Cardiac muscle cell (in vitro differentiated cells and primary cell): ENCODE measurements at regions not wholly inside any gene's neighbourhood (a gene's known extent, or its start where the extent isn't known, plus 50 kb on each side); places are given as distances from the start of the nearest gene placed in this dataset.

Experiments
- DNase-seq, 2 donors: peaks; one replicate each; pipeline versions ENCODE4 v3.0.0 to v3.0.0-alpha.2; 2010 to 2017; ENCODE audit warnings: low read depth in 1 of 2, low spot score in 1 of 2
- H3K27ac ChIP-seq: fragments of 200-600 bp; sonication (generic); 2 replicates; pipeline ENCODE4 v1.5.1; 2016
- H3K27me3 ChIP-seq: fragments of 200-600 bp; sonication (generic); 2 replicates; pipeline ENCODE4 v1.6.0; 2016; ENCODE audit warnings: control low read depth
- H3K36me3 ChIP-seq: fragments of 200-600 bp; sonication (generic); 2 replicates; pipeline ENCODE4 v1.5.1; 2016; ENCODE audit warnings: control low read depth
- H3K4me1 ChIP-seq: fragments of 200-600 bp; sonication (generic); 2 replicates; pipeline ENCODE4 v1.8.1; 2017; ENCODE audit warnings: low read depth, mild to moderate bottlenecking, mixed run types
- H3K4me3 ChIP-seq: fragments of 200-600 bp; sonication (generic); 2 replicates; pipeline ENCODE4 v1.5.1; 2016; ENCODE audit warnings: mild to moderate bottlenecking
- H3K9me3 ChIP-seq: fragments of 200-600 bp; sonication (generic); 2 replicates; pipeline ENCODE4 v1.5.1; 2017; ENCODE audit warnings: low read depth, mild to moderate bottlenecking, control low read depth
- TF ChIP-seq, protein P1 (sequence below): IDR thresholded peaks from 2 replicates; pipeline ENCODE4 v1.5.1; 2012; ENCODE audit warnings: low read depth, mild to moderate bottlenecking, low read length

- no peak overlapping the region for H3K4me3 ChIP-seq
- no peak for DNase-seq
- H3K36me3 ChIP-seq: no peaks in the 10 kb centered on the region
- H3K4me1 ChIP-seq: no peaks in the 10 kb centered on the region
- no peak overlapping the region for H3K27ac ChIP-seq
- TF ChIP-seq, protein P1, sequence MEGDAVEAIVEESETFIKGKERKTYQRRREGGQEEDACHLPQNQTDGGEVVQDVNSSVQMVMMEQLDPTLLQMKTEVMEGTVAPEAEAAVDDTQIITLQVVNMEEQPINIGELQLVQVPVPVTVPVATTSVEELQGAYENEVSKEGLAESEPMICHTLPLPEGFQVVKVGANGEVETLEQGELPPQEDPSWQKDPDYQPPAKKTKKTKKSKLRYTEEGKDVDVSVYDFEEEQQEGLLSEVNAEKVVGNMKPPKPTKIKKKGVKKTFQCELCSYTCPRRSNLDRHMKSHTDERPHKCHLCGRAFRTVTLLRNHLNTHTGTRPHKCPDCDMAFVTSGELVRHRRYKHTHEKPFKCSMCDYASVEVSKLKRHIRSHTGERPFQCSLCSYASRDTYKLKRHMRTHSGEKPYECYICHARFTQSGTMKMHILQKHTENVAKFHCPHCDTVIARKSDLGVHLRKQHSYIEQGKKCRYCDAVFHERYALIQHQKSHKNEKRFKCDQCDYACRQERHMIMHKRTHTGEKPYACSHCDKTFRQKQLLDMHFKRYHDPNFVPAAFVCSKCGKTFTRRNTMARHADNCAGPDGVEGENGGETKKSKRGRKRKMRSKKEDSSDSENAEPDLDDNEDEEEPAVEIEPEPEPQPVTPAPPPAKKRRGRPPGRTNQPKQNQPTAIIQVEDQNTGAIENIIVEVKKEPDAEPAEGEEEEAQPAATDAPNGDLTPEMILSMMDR: no peak
- no peaks in the 10 kb centered on the region for H3K9me3 ChIP-seq
- H3K27me3 ChIP-seq: no peaks in the 10 kb centered on the region
Observed at GRCh38 chr2:187874786-187875185, 320.6 kb upstream of the TFPI start.

DNA sequence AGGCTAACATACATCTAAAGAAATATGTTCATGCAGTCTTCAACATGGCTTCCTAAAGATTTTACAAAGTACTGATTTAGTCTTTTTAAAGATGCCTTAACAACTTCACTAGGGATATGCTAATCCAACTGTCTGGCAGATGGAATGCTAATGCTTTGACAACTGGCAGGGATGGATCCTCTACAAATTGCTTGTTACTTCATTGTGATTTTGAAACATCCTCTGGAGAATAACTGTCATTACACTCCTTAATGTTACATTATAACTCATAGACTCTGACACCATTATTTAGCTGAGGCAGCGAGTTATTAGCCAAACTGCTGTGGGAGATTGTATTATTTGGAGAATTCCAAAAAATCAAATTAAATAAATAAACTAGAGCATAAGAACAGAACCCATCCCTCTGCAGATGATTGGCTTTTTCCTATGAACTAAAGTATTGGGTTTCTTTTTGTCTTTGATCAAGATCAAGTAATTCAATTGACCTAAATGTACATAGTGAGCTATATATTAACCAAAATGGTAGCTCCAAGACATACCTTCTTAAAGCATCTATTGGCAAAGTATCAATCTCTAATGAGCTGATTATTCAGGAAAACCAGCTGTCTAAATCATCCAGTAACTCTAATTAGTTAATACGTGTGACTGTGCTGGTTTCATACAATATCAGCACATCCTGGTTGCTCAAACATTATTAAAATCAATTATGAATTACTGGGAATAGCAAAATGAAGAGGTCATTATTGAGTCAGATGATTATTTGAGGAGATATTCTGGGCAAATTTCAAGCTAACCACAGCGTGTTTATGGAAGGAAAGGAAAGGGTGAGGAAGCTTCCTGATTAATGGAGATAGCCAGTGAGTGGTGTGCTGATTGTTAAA is 321.3 kb upstream of the TFPI start:
- DNase-seq: no peak
- no peaks in the 10 kb centered on the region for H3K9me3 ChIP-seq
- TF ChIP-seq, protein P1: no peak
- no peaks in the 10 kb centered on the region for H3K36me3 ChIP-seq
- H3K4me1 ChIP-seq: no peaks in the 10 kb centered on the region
- no peak overlapping the region for H3K27ac ChIP-seq
- no peaks in the 10 kb centered on the region for H3K27me3 ChIP-seq
- H3K4me3 ChIP-seq: no peak overlapping the region

DNA sequence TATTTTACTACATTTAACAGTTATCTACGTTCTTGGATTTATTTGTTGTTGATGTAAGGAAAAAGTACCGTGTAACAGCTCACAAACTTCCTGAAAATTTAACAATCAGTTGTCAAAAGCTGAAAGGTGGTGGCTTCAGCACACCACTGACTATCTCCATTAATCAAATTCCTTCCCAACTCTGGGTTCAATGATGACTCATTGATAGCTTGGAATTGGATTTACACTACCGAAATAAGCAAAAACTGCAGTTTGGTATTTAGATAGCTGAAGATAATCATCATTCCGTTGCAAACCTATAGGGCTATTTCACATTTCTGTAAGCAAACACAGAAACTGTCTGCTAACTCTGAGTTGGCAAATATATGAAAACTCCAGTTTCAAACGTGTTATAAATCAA is 322.3 kb upstream of the TFPI start:
- no peaks in the 10 kb centered on the region for H3K27me3 ChIP-seq
- no peak overlapping the region for H3K4me3 ChIP-seq
- H3K36me3 ChIP-seq: no peaks in the 10 kb centered on the region
- H3K27ac ChIP-seq: no peak overlapping the region
- TF ChIP-seq, protein P1: no peak
- H3K4me1 ChIP-seq: no peaks in the 10 kb centered on the region
- no peak for DNase-seq
- no peaks in the 10 kb centered on the region for H3K9me3 ChIP-seq

- TF ChIP-seq, protein P1: no peak
- H3K36me3 ChIP-seq: no peaks in the 10 kb centered on the region
- no peaks in the 10 kb centered on the region for H3K9me3 ChIP-seq
- no peak for DNase-seq
- no peaks in the 10 kb centered on the region for H3K27me3 ChIP-seq
- H3K4me3 ChIP-seq: no peak overlapping the region
- H3K27ac ChIP-seq: no peak overlapping the region
- H3K4me1 ChIP-seq: no peaks in the 10 kb centered on the region
Observed at GRCh38 chr2:187877391-187877790, 323.2 kb upstream of the TFPI start.

DNA sequence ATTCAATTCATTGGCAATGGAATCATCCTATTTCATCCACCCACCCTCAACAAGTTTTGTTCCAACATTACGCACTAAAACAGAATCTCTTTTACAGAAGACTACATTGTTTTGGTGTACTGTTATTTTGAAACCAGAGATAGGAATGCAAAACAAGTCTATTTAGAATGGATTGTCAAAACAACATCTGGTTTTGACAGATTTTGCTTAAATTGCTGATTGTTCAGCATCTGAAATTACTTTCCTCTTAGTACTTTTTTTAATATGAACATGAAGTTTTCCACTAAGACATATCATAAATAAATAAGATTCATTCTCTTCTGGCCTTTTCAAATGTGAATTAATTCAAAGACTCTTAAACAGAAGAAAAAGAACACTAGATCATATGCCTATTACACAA is 323.9 kb upstream of the TFPI start:
- H3K9me3 ChIP-seq: no peaks in the 10 kb centered on the region
- no peaks in the 10 kb centered on the region for H3K4me1 ChIP-seq
- no peaks in the 10 kb centered on the region for H3K36me3 ChIP-seq
- H3K27ac ChIP-seq: no peak overlapping the region
- H3K4me3 ChIP-seq: no peak overlapping the region
- DNase-seq: no peak
- TF ChIP-seq, protein P1: no peak
- H3K27me3 ChIP-seq: no peaks in the 10 kb centered on the region
